Ureter (tissue), 1 donor: ENCODE measurements at regions not wholly inside any gene's neighbourhood (a gene's known extent, or its start where the extent isn't known, plus 50 kb on each side); places are given as distances from the start of the nearest gene placed in this dataset.

Experiments used
- DNase-seq: peaks from one replicate; pipeline ENCODE4 v3.0.0-alpha.2; 2020; ENCODE audit warnings: low spot score
- donor health status: DM: yes; HTN: yes; CAD: no.

DNA sequence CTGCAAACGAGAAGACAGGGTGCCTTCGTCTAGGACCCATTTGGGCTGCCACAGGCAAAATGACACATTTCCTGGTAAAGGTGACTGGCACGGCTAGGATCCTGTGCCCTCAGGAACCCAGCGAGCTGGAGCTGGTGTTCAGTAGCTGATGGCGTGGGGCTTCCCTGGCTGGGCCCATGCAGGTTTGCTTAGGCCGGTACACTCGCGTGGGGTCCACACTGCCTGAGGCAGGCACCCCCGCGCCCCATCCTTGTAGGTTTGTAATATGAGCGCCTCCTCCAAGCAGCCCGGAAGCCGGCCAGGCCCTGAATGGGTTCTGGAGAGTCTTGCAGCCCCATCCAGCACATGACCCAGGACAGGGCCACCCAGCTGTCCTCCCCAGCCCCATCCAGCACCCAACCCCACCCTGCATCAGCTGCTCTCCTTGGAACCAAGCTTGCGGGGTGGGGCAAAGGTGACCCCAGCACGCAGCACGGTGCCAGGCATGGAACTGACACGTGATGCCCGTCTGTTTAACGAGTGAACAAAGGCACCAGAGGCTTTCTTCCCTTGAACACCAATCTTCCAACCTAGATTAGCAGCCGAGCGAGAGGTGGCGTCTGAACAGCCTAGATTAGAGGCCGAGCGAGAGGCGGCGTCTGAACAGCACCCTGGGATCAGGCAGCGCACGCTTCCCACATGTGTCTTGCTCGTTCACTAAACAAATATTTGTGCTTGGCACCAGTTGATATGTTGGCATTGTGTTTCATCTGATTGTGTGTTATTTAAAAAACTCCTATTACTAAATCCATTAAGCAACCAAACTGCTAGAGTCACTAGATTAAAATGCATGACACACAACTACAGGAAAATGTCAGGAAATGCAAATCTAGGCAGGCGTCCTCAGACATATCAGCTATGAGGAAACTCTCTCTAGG lies 112.1 kb downstream of the DLL1 start:
- no peak for DNase-seq

DNA sequence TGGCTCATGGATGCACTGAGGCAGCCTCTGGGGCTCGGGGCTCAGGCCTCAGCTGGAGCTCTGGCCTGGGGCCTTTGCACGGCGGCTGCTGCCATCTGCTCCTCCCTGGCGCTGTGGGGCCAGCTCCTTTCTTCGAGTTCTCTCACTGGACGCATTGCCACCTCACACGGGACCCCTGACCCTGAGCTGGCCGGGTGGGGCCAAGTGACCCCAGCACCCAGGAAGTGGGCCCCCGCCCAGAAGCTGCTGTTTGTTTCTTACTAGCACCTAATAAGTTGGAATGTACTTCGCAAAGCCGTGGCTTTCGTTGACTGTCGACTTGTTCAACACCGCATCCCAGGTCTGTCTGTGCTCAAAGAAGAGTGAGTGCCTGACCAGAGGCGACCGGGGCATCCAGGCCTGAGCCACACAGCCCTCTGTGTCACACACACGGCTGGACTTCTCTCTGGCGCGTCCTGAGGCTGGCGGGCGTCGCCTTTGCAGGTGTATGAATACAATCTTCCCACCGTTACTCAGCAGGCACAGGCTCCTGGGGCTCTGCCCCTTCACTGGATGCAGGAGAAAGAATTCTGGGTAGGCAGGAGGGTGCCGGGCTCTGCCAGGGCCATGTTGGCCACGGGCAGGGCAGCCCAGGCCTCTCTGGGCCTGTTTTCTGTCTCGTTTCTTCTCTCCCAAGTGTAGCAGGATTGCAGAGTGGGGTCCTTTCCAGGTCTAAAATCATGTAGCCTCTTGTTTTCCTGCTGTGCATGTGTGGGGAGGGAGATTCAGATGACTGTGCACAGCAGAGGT lies 112.9 kb downstream of the DLL1 start:
- DNase-seq = peak; percentile 40

DNA sequence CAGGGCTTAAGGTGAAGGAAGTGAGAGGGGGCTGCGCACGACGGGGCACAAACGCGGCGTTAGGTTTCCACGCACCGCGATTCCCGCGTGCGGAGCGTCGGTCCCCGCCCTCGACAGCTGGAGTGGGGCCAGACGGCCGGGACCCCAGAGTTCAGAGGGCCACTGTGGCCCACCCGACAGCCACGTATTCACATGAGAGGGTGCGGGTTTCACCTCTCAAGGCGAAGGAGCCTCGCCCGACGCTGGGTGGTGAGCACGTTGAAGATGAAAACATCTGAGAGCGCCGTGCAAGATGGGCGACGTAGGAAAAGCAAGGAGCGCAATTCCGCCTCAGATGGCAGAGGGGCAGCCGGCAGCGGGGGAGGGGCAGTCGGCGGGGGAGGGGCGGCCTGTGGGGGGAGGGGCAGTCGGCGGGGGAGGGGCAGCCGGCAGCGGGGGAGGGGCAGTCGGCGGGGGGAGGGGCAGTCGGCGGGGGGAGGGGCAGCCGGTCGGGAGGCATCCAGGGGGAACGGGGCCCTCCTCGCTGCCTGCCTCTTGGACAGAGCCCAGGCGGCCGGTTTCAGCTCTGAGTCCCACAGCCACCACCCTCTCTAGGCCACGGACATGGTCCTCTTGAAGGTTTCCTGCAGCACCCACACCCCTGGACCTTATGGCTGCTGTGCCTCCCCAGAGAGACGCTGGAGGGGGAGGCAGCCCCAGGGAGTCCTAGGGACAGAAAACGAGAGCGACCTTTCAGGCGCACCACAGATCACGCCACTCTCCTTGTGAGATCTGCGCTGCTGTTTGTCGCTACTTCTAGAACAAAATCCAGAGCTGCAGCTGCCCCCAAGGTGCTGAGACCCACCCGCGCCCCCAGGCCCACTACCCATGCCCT lies 113.7 kb downstream of the DLL1 start:
- no peak for DNase-seq

DNA sequence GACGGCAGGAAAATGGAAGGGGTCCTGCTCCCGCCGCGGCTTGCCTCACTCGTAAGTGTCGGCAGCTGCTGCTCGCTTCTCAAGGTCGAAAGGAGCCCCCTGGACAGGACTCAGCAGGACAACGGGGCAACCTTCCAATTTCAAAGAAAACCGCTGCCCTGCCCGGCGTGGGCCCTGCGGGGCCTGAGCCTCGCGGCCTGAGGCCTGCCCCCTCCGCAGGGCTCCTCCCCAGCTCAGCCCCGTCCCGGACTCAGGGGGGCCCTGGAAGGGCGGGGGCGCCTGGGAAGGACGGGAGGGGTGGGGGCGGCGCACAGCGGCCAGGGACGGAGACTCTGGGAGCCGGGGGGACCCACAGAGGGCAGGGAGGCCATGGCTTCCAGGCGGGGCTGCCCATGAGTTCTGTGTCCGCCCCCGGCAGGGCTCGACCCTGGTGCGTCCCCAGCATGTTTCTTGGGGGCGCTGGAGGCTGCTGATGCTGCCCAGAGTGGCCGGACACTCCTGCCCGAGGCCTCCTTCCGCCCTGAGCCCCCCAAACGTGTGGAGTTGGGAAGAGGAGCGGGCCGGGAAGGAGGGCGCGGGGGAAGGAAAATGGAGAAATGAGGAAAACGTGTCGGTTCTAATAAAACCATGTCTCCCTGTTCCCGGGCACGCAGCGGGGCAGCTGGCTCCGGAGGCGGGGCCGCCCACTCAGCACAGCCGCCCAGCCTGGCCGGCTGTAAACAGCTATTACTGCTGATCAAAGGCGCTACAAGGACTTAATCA lies 114.6 kb downstream of the DLL1 start:
- no peak for DNase-seq

DNA sequence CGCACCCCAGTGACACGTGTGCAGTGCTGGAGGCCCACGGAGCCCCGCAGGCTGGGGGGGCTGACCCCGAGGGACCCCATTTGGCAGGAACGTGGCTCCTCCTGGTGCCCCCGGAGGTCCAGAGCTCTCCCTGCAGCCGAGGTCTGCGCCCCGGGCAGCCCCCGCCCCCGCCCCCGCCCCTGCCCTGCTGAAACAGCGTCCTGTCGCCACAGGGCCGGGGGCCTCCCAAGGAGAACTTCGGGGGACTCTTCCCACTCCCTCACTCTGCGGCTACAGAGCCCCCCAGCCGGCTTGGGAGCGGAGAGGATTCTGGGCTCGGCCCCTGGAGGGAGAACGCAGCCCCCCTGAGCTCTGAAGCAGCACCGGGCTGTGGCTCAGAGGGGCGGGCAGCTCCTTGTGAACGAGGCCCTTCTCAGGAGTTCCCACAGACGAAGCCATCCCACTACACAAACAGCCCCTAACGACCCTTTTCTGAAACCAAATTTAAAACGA lies 115.2 kb downstream of the DLL1 start:
- no peak for DNase-seq

DNA sequence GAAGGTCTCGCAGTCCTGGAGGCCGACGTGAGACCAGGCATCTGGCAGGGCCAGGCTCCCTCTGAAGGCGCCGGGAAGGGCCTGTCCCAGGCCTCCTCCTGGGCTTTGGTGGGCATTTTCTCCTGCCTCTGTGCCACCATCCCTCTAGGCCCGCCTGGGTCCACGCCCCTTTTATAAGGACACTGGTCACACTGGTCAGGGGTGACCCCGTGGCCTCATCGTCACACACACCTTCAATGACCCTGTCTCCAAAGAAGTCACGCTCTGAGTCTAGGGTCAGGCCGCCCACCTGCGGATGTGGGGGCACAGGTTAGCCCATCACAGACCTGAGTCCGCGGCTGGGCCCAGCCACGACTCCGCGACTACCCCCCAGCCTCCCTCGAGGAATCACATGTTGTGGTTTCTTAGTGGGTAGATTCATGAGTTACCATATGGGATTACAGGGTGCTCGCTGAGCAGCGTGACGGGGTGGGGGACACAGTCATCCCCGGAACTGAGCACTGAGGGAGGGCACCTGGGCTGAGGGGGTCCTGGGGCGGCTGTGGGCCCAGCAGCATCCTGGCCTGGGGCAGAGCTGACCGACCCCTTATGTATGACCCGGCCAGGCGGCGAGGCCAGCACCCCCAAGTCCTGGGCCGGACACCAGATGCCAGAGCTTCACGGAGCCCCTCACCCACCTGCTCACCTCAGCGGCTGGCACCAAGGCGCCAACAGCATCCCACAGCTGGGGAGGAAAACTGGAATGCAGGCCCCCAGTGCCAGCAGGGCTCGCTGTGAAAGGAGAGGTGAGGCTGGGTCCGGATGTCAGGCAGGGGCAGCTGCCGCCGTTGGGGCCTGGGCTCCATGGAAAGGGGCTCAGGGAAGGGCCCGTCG lies 115.9 kb downstream of the DLL1 start:
- DNase-seq = no peak

DNA sequence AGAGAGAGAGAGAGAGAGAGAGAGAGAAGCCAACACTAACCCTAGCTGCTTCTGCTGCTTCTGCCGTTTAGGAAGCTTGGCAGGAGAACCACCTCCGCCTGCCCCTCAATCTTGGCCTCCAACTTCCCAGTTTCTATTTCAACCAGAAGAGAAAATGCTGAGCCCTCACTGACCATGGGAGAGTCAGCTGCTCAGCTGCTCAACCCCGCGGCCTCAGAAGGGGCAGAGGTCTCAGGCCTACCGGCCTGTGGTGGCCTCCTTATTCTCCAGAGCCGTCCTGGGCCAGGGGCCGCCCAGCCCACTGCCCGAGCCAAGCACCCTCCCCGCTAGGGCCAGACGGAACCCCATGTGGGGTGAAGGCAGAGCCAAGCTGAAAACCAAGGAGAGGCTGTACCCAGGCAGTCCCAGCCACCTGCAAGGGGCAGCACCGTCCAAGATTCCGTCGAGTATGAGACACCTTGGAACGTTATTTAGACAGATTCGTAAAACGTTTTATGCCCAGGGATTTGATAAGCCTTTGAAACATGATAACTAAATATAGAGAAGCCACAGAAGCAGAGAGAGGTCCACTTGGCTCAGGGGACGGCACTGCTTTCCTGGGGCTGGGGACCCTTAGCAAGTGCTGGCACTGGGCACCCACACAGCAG lies 116.6 kb downstream of the DLL1 start:
- peak; percentile 42 for DNase-seq

DNA sequence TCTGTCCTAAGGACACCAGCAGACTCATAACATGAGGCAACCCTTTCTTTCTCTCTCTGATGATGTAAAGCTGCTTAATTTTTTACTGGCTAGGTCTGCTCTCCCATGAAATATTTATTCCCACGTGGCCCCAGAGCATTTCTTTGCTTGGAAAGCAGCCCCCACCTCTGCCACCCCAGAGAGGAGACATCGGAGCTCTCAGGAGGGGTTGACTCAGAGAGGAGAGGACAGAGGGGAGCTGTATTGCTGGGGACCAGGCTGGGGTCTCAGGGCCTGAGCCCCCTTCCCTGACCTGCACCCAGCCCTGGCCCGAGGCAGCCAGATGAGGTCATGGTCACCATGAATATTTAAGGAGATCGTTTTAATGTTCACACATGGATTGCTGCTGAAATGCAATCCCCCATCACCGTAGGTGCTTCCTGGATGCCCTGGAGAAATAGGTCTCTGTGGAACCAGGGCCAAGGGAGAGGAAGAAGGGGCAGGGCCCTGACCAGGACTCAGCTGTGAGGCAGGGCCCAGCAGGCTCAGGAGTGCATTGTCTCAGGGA lies 117.5 kb downstream of the DLL1 start:
- DNase-seq = peak; percentile 39

DNA sequence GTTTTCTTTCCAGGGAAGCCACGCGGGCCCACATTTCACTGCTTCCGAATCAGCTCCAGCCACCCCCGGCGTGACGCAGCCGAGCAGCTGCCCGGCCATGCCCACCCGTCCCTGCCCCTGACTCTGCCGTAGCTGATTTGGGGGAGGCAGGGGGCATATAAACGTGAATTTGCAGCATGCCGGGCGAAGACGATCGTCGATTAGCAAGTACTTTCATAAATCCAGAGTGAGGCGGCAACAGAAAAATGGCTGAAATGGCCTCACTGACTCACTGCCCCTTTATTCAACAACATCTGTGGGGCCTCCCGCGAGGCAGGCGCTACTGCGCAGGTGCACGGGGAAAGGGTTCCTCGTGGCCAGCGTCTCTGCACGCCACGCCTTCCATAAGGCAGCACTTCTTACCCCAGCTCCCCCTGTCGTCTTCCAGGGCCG lies 118.0 kb downstream of the DLL1 start:
- peak; percentile 36 for DNase-seq

DNA sequence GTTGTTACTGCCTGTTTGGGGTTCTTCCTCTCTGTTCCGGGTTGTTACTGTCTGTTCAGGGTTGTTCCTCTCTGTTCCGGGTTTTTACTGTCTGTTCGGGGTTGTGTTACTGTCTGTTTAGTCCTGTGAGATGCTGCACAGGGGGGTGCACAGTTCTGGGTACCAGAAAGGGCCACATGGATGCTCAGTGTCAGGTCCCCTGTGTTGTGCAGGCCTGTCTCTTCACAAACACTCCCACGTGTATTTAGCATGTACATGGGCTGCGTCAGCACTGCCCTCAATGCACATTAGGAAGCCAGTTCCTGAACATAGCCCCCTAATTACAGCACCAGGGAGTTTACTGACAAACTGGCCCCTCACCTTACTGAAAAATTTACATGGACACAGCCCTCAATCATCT lies 118.5 kb downstream of the DLL1 start:
- no peak for DNase-seq

DNA sequence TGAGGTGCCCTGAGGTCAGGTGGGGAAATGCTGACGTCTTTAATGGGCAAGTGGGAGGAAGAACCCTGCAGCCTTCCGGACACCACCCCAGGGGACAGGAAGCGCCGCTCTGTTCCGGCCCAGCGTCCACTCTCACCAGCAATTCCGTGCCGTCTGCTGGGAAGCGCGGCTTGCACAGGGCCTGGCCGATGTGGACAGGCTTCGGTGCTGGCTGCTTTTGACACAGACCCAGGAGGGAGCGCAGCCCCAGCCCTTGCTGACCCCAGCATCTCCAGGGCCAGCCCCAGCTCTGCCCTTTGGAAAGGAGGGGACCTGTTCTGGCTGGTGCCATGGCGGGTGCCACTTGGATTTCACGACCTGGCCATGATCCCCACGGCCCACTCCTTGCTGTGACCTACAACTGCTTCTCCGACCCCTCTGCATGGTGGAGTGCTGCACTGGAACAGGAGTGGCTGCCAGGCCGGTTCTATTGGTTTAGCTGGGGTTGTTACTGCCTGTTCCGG lies 123.2 kb downstream of the DLL1 start:
- DNase-seq = peak; percentile 37

DNA sequence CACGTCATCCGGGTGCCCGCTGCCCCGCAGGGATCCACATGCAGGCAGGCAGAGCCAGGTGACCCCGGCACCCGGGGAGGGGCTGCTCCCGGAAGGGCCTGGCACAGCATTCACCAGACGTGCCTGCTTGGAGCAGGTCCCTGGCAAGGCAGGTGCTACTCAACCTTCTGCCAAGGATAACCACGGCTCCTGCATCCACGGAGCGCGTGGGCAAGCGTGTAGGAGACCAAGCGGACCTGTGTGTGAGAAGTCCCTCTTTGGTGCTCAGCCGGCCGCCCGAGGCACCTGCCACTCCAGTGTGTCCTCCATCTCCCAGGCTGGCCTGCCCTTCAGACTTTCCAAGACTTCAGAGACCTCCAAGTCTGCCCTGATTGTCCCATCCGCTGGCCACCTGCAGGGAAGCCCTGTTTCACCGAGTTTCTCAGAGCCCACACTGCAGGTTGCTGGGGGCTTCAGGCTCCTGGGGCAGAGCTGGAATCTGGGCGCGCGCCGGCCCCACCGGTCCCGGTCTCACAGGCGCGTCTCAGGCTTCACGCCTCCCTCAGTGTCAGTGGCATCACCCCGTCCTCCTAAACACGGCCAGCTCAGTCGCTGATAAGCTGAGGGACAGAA lies 124.3 kb downstream of the DLL1 start:
- DNase-seq = peak; percentile 43

DNA sequence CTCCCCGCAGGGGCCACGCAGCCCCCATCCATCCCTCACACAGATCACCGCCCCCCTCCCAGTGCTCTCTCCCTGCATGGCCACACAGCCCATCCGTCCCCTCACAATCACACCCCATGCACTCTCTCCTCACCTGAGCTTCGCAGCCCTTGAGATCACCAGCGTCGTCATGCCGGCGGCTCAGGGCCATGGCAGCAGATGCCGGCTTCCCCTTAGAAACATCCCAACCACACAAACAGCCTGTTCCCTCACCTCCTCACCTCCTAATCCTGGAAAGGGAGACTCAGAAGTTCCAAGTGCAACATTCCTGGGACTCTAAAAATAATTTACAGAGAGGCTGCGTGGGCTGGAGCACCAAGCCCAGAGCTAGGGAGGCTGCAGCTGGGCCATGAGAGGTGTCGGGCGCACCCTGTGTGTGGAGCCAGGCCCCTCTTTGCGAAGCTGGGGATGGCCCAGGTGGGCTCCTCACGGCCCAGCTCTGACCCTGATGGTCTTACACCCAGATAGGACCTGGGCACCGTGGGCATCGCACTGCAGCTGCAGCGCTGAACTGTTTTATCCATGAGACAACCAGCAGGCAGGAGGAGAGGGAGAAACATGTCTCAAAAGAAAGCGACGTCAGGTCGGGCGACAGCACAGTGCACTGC lies 125.3 kb downstream of the DLL1 start:
- DNase-seq = peak; percentile 35

DNA sequence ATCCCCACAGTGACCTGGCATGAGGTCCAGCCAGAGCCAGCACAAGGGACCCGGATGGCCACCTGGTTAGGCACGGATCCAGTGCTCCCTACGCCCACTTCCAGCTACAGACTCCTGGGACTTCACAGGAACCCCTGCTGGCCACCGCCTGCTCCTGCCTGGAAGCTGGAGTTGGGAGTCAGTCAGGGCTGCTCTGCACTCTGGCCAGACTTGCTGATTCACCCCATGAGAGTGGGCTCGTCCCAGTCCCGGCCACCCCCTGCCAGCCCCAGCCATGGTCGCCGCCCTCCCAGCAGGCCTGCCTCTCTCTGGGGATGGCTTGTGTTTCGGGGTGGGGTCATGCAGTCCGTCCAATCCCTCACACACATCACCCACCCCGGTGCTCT lies 125.8 kb downstream of the DLL1 start:
- DNase-seq = peak; percentile 49

DNA sequence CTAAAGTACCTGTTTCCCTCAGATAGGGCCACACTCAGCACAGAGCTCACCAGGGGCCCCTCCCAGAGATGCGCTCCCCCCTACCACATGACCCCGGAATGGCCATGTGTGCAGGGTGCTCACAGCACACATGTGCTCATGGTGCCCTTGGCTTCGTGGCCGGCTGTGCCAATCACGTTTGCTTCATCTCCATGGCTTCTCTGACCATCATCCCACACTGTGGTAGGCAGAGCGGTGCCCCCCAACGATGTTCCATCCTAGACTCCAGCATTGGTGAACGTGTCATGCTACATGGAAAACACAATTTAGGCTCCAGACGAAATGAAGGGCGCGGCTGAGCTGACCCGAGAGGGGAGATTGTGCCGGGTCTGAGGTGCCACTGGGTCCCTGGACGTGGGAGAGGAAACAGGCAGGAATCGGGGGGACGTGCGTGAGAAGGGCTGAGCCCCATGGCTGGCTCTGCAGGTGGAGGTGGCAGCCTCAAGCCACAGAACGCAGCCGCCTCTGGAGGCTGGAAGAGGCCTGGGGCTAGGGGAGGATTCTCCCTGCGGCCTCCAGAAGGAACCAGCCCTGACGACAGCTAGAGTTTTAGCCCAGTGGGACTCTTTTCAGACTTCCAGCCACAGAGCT lies 126.5 kb downstream of the DLL1 start:
- peak; percentile 34 for DNase-seq

DNA sequence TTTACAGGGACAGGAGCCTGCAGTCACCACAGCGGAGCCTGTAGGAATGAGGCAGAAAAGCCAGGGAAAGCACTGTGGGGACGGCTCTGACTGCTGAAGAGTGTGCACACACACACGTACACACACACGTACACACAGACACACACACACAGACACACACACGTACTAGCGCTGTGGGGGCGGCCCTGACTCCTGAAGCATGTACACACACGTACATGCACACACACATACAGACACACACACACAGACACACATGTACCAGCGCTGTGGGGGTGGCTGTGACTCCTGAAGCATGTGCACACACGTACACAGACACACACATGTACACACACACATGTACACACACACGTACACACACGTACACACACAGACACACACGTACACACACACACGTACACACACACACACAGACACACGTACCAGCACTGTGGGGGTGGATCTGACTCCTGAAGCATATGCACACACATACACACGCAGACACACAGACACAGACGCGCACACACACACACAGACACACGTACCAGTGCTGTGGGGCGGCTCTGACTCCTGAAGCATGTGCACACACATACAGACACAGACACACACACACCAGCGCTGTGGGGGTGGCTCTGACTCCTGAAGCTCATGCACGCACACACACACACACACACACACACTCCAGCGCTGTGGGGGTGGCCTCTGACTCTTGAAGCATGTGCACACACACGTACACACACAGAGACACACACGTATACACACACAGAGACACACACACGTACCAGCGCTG lies 127.3 kb downstream of the DLL1 start:
- no peak for DNase-seq
